DMS79 (cell line): ENCODE measurements at regions not wholly inside any gene's neighbourhood (a gene's known extent, or its start where the extent isn't known, plus 50 kb on each side); places are given as distances from the start of the nearest gene placed in this dataset.

Source experiments
- DNase-seq: peaks from one replicate; lab custom pipeline; 2025; lab: John Stamatoyannopoulos, UW

DNA sequence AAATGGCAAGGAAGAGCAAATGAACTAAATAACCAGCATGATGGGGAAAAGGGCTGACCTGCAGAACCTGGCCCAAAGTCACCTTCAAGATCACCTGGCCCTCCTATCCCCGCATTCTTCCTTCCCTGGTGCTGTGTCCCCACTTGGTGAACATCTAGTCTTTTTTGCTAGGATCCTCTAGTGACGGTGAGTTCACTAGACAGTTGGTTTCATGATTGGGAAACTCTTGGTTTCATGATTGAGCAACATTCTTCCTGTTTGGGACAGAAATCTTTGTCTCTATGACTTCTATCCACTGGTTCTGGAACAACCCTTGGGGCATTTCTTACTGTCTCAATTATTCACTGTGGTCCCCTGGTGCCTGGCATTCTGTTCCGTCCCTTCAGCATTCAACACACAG is 50.2 kb upstream of the DAB2IP start:
- no peak for DNase-seq
